NCI-H82 treated with DMSO at 0.1 percent for 48 hours (cell line): ENCODE measurements at regions not wholly inside any gene's neighbourhood (a gene's known extent, or its start where the extent isn't known, plus 50 kb on each side); places are given as distances from the start of the nearest gene placed in this dataset.
"Not testable (repeated sequence)": the region's sequence is repeated elsewhere in the genome, so short reads cannot be mapped to it uniquely, and the experiment has no call there.

Source experiments
- DNase-seq: peaks from one replicate; lab custom pipeline; 2025; ENCODE audit not compliant: unreplicated experiment; lab: John Stamatoyannopoulos, UW

GRCh38 chr5:74462356-74462755 lies 178.2 kb downstream of the ENC1 start:
- no peak for DNase-seq

- no peak for DNase-seq
Observed at GRCh38 chr5:74461251-74461650, 179.3 kb downstream of the ENC1 start.

- DNase-seq = no peak
Observed at GRCh38 chr5:74460694-74461093, 179.8 kb downstream of the ENC1 start.

- DNase-seq = no peak
Observed at GRCh38 chr5:74459984-74460383, 180.5 kb downstream of the ENC1 start.

GRCh38 chr5:74457876-74458275 lies 182.7 kb downstream of the ENC1 start:
- no peak for DNase-seq

GRCh38 chr5:74454263-74455030 lies 186.1 kb downstream of the ENC1 start:
- DNase-seq = no peak

GRCh38 chr5:74452856-74453255 lies 187.7 kb downstream of the ENC1 start:
- no peak for DNase-seq

GRCh38 chr5:74450095-74450494 lies 190.4 kb downstream of the ENC1 start:
- no peak for DNase-seq

GRCh38 chr5:74446725-74447241 lies 193.7 kb downstream of the ENC1 start:
- DNase-seq = no peak

GRCh38 chr5:74442466-74442865 lies 198.1 kb downstream of the ENC1 start:
- peak; percentile 75 for DNase-seq

- peak; percentile 97 for DNase-seq
Observed at GRCh38 chr5:74441616-74442015, 198.9 kb downstream of the ENC1 start.

GRCh38 chr5:74440341-74440740 lies 200.2 kb downstream of the ENC1 start:
- no peak for DNase-seq

- not testable (repeated sequence) for DNase-seq
Observed at GRCh38 chr5:74437870-74438269, 202.7 kb downstream of the ENC1 start.

GRCh38 chr5:74433896-74434829 lies 206.4 kb downstream of the ENC1 start:
- no peak for DNase-seq

- DNase-seq = no peak
Observed at GRCh38 chr5:74433255-74433895, 207.2 kb downstream of the ENC1 start.

GRCh38 chr5:74432721-74433120 lies 207.8 kb downstream of the ENC1 start:
- DNase-seq = no peak

- no peak for DNase-seq
Observed at GRCh38 chr5:74432216-74432615, 208.3 kb downstream of the ENC1 start.

- DNase-seq = no peak
Observed at GRCh38 chr5:74431290-74431669, 209.2 kb downstream of the ENC1 start.

GRCh38 chr5:74430631-74431289 lies 209.8 kb downstream of the ENC1 start:
- DNase-seq = no peak

- DNase-seq = no peak
Observed at GRCh38 chr5:74429495-74429894, 211.0 kb downstream of the ENC1 start.

- no peak for DNase-seq
Observed at GRCh38 chr5:74428876-74429275, 211.7 kb downstream of the ENC1 start.
